ENCODE measurements at regions not wholly inside any gene's neighbourhood (a gene's known extent, or its start where the extent isn't known, plus 50 kb on each side); places are given as distances from the start of the nearest gene placed in this dataset.

DNA sequence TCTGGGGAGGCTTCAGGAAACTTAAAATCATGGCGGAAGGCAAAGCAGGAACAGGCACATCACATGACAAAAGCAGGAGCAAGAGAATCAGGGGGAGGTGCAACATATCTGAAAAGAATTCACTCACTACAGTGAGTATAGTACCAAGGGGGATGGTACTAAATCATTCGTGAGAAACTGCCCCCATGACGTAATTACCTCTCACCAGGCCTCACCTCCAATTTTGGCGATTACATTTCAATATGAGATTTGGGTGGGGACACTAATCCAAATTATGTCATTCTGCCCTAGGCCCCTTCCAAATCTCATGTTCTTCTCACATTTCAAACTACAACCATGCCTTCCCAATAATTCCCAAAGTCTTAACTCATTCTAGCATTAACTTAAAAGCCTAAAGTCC, 740.8 kb upstream of the SOX11 start:
- no peak for DNase-seq
- no peak for TF ChIP-seq POLR2A (IDR thresholded peaks at IDR 0.05)
- TF ChIP-seq, protein P1, sequence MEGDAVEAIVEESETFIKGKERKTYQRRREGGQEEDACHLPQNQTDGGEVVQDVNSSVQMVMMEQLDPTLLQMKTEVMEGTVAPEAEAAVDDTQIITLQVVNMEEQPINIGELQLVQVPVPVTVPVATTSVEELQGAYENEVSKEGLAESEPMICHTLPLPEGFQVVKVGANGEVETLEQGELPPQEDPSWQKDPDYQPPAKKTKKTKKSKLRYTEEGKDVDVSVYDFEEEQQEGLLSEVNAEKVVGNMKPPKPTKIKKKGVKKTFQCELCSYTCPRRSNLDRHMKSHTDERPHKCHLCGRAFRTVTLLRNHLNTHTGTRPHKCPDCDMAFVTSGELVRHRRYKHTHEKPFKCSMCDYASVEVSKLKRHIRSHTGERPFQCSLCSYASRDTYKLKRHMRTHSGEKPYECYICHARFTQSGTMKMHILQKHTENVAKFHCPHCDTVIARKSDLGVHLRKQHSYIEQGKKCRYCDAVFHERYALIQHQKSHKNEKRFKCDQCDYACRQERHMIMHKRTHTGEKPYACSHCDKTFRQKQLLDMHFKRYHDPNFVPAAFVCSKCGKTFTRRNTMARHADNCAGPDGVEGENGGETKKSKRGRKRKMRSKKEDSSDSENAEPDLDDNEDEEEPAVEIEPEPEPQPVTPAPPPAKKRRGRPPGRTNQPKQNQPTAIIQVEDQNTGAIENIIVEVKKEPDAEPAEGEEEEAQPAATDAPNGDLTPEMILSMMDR (IDR thresholded peaks at IDR 0.05), result no peak
- Histone ChIP-seq H3K27me3 (no peaks in the 10 kb centered on the region), H3K4me3 (replicated peaks in 1 of 3) (no peak overlapping the region), H3K9me3 (no peaks in the 10 kb centered on the region), H3K4me1 (no peaks in the 10 kb centered on the region), H3K27ac (no peak overlapping the region), H3K36me3 (no peaks in the 10 kb centered on the region)
- intact Hi-C loops (cut with DNase I), result no loop called here
- 97% methylated on average over 4 of the region's 4 CpGs for WGBS, 2 donors

DNA sequence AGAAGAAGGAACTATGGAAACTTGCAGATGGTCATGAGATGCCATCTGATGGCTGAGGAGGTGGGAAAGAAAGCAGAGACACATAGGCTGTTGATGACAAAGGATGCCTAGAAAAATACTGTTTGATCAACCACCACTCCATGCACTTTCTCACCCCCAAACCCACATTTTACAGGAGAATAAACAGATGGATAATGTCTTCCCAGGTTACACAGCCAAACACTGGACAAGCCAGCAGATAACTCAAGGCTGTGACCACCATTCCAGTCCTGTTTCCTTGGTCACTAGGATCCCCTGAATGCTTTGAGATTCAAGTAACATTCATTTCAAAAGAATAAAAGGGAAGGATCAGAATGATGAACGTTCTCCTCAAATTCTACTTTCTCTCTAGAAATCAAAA, 733.0 kb upstream of the SOX11 start:
- WGBS, 2 donors, result 90 to 95% methylated on average over 1 of the region's 1 CpG
- DNase-seq, result no peak
- no peaks in the 10 kb centered on the region for H3K4me1 ChIP-seq

DNA sequence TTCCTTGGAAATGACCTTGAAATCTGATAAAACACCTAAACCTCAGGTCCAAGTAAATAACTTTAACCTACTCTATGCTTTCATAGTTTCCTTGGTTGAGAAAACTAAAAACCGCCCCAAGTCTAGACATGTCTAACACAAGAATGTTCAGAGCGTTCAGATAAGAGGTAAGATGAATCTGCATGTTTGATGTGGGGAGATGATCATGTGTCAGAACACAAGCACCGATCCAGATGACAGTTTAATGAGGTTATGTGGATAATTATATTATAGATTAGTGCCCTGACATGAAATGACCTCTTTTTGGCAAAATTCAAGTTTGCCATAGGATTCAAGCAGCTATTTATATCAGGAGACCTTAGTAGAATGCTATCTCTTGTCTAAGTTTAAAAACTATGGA, 729.8 kb upstream of the SOX11 start:
- WGBS, 2 donors, result 84 to 89% methylated on average over 3 of the region's 3 CpGs

More for the DNA sequence above, 733.0 kb upstream of the SOX11 start:
- TF ChIP-seq POLR2A (IDR thresholded peaks at IDR 0.05), result no peak
- TF ChIP-seq, protein P1 (IDR thresholded peaks at IDR 0.05), result no peak
- no peak overlapping the region for H3K4me3 ChIP-seq (replicated peaks in 1 of 3)
- H3K27ac ChIP-seq, result no peak overlapping the region
- H3K27me3 ChIP-seq, result no peaks in the 10 kb centered on the region
- H3K36me3 ChIP-seq, result no peaks in the 10 kb centered on the region
- intact Hi-C loops (cut with DNase I), result no loop called here
- H3K9me3 ChIP-seq, result no peaks in the 10 kb centered on the region

DNA sequence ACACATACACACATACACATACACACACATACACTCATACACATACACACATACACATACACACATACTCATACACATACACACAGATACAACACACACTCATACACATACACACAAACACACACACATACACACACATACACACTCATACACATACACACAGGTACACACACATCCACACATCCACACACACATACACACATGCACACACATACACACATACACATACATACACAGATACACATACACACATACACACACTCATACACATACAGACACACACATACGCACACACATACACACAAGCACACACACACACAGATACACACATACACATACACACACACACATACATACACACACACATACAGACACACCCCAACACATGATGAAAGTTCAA, 729.1 kb upstream of the SOX11 start:
- TF ChIP-seq, protein P1 (IDR thresholded peaks at IDR 0.05), result no peak
- no peak for TF ChIP-seq POLR2A (IDR thresholded peaks at IDR 0.05)
- 88 to 93% methylated on average over 1 of the region's 1 CpG for WGBS, 2 donors
- no peaks in the 10 kb centered on the region for H3K27me3 ChIP-seq
- H3K4me1 ChIP-seq, result no peaks in the 10 kb centered on the region
- DNase-seq, result no peak
- H3K27ac ChIP-seq, result no peak overlapping the region
- no peaks in the 10 kb centered on the region for H3K36me3 ChIP-seq
- no peaks in the 10 kb centered on the region for H3K9me3 ChIP-seq
- H3K4me3 ChIP-seq (replicated peaks in 1 of 3), result no peak overlapping the region
- intact Hi-C loops (cut with DNase I), result no loop called here

More for the DNA sequence above, 729.8 kb upstream of the SOX11 start:
- no peak for DNase-seq
- Histone ChIP-seq H3K36me3 (no peaks in the 10 kb centered on the region), H3K4me3 (replicated peaks in 1 of 3) (no peak overlapping the region), H3K27ac (no peak overlapping the region), H3K27me3 (no peaks in the 10 kb centered on the region), H3K4me1 (no peaks in the 10 kb centered on the region), H3K9me3 (no peaks in the 10 kb centered on the region)
- intact Hi-C loops (cut with DNase I), result no loop called here
- TF ChIP-seq POLR2A (IDR thresholded peaks at IDR 0.05), result no peak
- TF ChIP-seq, protein P1 (IDR thresholded peaks at IDR 0.05), result no peak

DNA sequence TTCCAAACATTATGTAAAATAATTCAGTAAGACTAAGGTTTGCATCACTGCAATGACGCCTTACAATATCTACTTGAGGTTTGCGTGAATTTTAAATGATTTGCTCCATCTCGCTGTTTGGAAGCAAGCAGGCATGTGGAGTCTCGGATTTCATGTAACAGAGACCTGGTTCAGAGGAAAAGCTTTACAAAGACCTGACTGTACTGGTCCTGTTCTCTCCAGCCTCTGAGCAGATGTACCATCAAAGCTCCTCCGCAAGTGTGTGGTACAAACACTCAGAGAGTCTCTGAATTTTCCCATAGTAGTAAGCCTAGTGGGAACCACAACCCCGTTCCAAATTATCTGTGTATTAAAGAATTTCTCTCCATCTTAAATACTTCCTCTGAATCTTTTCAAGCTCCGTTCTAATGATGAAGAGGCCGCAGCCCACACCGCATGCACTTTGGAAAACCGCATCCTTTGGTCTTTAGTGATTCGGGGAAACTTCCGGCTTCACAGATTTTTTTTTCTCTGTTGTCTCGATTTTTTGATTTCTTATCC, 728.1 kb upstream of the SOX11 start:
- H3K4me3 ChIP-seq (replicated peaks in 1 of 3), result no peak overlapping the region
- H3K4me1 ChIP-seq, result no peaks in the 10 kb centered on the region
- WGBS, 2 donors, result 89 to 91% methylated on average over 13 of the region's 13 CpGs
- no peak for DNase-seq
- intact Hi-C loops (cut with DNase I), result no loop called here
- H3K36me3 ChIP-seq, result no peaks in the 10 kb centered on the region
- TF ChIP-seq, protein P1 (IDR thresholded peaks at IDR 0.05), result no peak
- no peak for TF ChIP-seq POLR2A (IDR thresholded peaks at IDR 0.05)
- no peaks in the 10 kb centered on the region for H3K27me3 ChIP-seq
- H3K27ac ChIP-seq, result no peak overlapping the region
- H3K9me3 ChIP-seq, result no peaks in the 10 kb centered on the region

Data from thyroid gland (tissue), 4 donors.